Heart right ventricle (tissue), 16 donors: ENCODE measurements at regions not wholly inside any gene's neighbourhood (a gene's known extent, or its start where the extent isn't known, plus 50 kb on each side); places are given as distances from the start of the nearest gene placed in this dataset.

Experiments used
- ATAC-seq, 8 donors: fragments of 200-7000 bp; cut with Tn5 transposase; one replicate each; pipeline ENCODE4 v1.9.1; 2020; ENCODE audit warnings: mild to moderate bottlenecking in 8 of 8, moderate library complexity in 8 of 8, moderate number of reproducible peaks in 1 of 8
- DNase-seq, 2 donors: peaks; one replicate each; pipeline ENCODE4 v3.0.0-alpha.2; 2020
- H3K27ac ChIP-seq, 10 donors: fragments of 200-600 bp; sonication (generic) in 2 of 10; one replicate each; pipeline versions ENCODE4 v1.5.0 to v1.8.0; 2020 to 2022; ENCODE audit warnings: mild to moderate bottlenecking in 3 of 10
- H3K27me3 ChIP-seq, 7 donors: fragments of 200-600 bp; one replicate each; pipeline ENCODE4 v1.8.0; 2021 to 2022; ENCODE audit warnings: mild to moderate bottlenecking in 2 of 7
- H3K36me3 ChIP-seq, 9 donors: fragments of 200-600 bp; sonication (generic) in 1 of 9; one replicate each; pipeline versions ENCODE4 v1.5.0 to v1.8.0; 2020 to 2022; ENCODE audit warnings: mild to moderate bottlenecking in 2 of 9
- H3K4me1 ChIP-seq, 9 donors: fragments of 200-600 bp; sonication (generic) in 1 of 9; one replicate each; pipeline versions ENCODE4 v1.5.0 to v1.8.0; 2020 to 2022; ENCODE audit warnings: mild to moderate bottlenecking in 4 of 9
- H3K4me3 ChIP-seq, 10 donors: fragments of 200-600 bp; sonication (generic) in 2 of 10; one replicate each; pipeline versions ENCODE4 v1.5.0 to v1.8.0; 2020 to 2022; ENCODE audit warnings: mild to moderate bottlenecking in 7 of 10, moderate library complexity in 2 of 10
- H3K9me3 ChIP-seq, 11 donors: fragments of 200-600 bp in 10 of 11; sonication (generic) in 2 of 11; one replicate each; pipeline versions ENCODE4 v1.5.0 to v1.8.0; 2013 to 2022; ENCODE audit warnings: mild to moderate bottlenecking in 2 of 11, control low read depth in 1 of 11, moderate library complexity in 1 of 11
- WGBS, 2 donors: extraction: QIAGEN DNeasy Blood & Tissue Kit; methylation state at CpG; one replicate each; pipeline ENCODE4 v1.1.7; 2013; ENCODE audit warnings: inconsistent platforms in 1 of 2; 5-methylcytosine and 5-hydroxymethylcytosine counted together
- intact Hi-C, 10 donors: fragments of 100-400 bp; cut with DNase I; formaldehyde crosslinking; loops; one replicate each; pipeline versions ENCODE4 v1.11.1 to v1.14.2; 2022
- TF ChIP-seq, protein P1 (sequence below), 9 donors: fragments of 200-600 bp; sonication (generic) in 2 of 9; IDR thresholded peaks; one replicate each; pipeline versions ENCODE4 v1.5.0 to v1.8.0; 2021 to 2022; ENCODE audit warnings: antibody characterized with exemption in 9 of 9, mild to moderate bottlenecking in 5 of 9, moderate library complexity in 1 of 9
- donor health status: Arrhythmogenic right ventricular cardiomyopathy.
- donor health status: ischemic (EF 13 %, LVEDD 7.1; RV severe dilation, severe dysfunction).
- donor health status: healthy with polysubstance abuse.
- donor health status: DM: no; HTN: yes; CAD: no.
- donor health status: DM: no; HTN: no; CAD: no.
- donor health status: ischemic (EF 25% LVEDD 6.9; RV normal size, moderate dysfunction).
- donor health status: ischemic (EF 25% LVEDD 5.7; RV mildly dilated, moderate dysfunction).
- donor health status: healthy.
- donor health status: DM: yes; HTN: yes; CAD: no.
- donor health status: Ischemic cardiomyopathy.
- donor health status: ischemic (EF 35%, LVEDD 5.7; RV mildly dilated, moderate dysfunction).
- donor health status: nonischemic (EF 11% LVEDD 7.7; RV severe dilation, severe dysfunction).
- donor health status: DM: yes; HTN: yes; CAD: no.
- donor health status: PGD.
- donor health status: ischemic (EF 29% LVEDD 5.4; RV normal size, mild dysfunction).
- donor health status: nonischemic (EF 23%, LVEDD 6.1; RV moderate dilation, normal function).

DNA sequence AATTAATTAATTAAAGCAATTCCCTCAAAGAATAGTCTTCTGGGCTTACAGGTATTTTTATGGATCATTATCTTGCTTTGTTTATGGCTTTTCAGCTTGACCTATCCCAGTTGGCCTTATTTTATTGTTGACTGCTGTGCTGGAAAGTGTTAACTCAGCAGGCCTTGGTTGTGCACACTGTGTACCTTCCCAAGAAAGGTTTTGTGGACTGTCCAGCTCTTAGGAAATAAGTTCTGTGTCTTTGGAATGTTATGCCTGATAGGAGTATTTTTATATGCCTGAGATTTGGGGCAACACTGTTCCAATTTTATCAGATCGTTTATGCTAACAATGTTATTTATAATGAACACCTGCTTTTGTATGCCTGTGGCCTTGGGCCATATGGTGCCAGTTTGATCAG, 671.9 kb upstream of the ZNF804A start:
- Histone ChIP-seq H3K9me3 (peaks cover 0 to 35% (median 3%) of the 10 kb centered on the region in 11 donors), H3K4me3 (no peak overlapping the region), H3K4me1 (no peaks in the 10 kb centered on the region), H3K36me3 (no peaks in the 10 kb centered on the region), H3K27ac (no peak overlapping the region), H3K27me3 (no peaks in the 10 kb centered on the region)
- intact Hi-C loops: no loop called here
- 74 to 75% methylated on average over 1 of the region's 1 CpG for WGBS, 2 donors
- DNase-seq: no peak
- ATAC-seq: no peak
- TF ChIP-seq, protein P1, sequence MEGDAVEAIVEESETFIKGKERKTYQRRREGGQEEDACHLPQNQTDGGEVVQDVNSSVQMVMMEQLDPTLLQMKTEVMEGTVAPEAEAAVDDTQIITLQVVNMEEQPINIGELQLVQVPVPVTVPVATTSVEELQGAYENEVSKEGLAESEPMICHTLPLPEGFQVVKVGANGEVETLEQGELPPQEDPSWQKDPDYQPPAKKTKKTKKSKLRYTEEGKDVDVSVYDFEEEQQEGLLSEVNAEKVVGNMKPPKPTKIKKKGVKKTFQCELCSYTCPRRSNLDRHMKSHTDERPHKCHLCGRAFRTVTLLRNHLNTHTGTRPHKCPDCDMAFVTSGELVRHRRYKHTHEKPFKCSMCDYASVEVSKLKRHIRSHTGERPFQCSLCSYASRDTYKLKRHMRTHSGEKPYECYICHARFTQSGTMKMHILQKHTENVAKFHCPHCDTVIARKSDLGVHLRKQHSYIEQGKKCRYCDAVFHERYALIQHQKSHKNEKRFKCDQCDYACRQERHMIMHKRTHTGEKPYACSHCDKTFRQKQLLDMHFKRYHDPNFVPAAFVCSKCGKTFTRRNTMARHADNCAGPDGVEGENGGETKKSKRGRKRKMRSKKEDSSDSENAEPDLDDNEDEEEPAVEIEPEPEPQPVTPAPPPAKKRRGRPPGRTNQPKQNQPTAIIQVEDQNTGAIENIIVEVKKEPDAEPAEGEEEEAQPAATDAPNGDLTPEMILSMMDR (IDR thresholded peaks at IDR 0.05): no peak

DNA sequence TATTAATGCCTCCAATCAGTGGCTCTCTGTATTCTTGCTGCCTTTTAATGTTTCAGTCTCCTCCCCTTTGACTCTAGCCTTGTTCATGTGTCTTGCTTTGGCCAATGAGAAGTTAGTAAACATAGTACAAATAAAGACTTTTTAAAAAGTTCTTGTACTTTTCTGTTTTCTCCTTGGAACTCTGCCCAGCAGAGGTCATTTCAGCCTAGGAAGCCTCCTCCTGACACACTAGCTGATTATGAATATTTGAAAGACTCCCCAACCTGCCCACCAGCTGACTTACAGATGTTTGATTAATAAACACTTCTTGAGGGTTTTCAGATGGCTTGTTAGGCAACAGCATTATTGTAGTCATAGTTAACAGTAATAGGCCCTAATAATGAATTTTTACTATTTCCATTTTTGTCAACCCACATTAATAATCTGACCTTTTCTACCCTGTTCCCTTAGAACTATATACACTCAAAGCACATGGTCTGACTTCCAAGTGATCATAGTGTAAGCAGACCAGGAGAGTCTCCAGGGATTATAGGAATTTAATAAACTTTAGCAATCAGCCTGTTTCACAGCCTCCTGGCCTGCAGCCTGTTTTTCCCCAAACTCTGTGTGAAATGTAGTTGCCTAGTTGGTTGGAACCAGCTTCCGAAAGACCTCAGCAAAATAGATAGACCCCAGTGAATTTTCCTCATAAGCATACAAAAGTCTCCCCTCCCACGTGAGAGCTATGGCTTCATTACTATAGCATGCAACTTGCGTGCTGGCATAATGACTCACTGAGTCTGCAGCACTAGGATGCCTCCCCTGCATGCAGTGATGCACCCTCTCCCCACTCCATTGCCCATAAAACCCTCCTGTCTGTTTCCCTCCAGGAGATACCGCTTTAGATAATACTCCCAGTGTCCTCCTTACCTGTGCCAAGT, 670.7 kb upstream of the ZNF804A start:
- intact Hi-C loops: no loop called here
- Histone ChIP-seq H3K27me3 (no peaks in the 10 kb centered on the region), H3K9me3 (peaks cover 0 to 31% (median 3%) of the 10 kb centered on the region in 11 donors), H3K36me3 (no peaks in the 10 kb centered on the region), H3K4me1 (no peaks in the 10 kb centered on the region), H3K4me3 (no peak overlapping the region), H3K27ac (no peak overlapping the region)
- TF ChIP-seq, protein P1 (IDR thresholded peaks at IDR 0.05): no peak
- DNase-seq: no peak
- ATAC-seq: peak in 3 of 8 donors; percentile 44 to 63 (median 62)
- 60 to 78% methylated on average over 4 of the region's 4 CpGs for WGBS, 2 donors

DNA sequence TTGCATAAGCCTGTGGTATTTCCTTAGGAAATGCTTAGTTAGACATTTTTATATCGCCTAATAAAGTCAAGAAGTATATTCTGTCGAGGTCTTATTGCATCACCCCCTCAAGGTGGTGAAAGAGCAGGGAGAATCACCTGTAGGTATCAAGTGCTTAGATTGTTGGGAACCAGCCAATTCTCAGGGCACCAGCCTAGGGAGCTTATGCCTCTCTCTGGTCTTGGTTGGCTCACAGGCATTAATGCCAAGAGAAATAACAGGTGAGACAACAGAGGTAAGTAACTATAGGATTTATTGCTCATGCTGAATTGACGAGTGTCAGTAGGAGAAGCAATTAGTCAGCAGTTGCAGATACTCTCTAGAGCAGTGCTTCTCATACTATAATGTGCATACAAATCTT, 663.3 kb upstream of the ZNF804A start:
- Histone ChIP-seq H3K4me1 (no peaks in the 10 kb centered on the region), H3K9me3 (peaks cover 0 to 23% (median 9%) of the 10 kb centered on the region in 11 donors), H3K4me3 (no peak overlapping the region), H3K27ac (no peak overlapping the region), H3K27me3 (no peaks in the 10 kb centered on the region), H3K36me3 (no peaks in the 10 kb centered on the region)
- WGBS, 2 donors: 73 to 80% methylated on average over 3 of the region's 3 CpGs
- TF ChIP-seq, protein P1 (IDR thresholded peaks at IDR 0.05): no peak
- DNase-seq: no peak
- intact Hi-C loops: no loop called here
- no peak for ATAC-seq

DNA sequence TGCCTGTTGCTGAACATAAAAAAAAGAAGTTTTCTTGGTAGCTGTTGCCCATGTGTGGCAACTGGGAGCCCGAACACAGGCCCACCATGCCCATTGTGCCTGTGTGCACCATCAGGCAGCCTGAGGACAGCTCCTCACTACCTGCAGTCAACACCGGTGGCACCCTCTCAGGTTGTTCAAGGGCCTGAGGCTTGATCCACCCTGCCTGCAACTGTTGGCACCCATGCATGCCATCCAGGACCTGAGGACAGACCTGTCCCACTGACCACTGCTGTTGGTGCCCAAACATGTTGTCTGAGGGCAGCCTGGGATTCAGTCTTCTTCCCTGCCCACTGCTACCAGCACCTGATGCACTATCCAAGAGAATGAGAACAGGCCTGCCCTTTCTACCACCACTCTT, 661.1 kb upstream of the ZNF804A start:
- no peak overlapping the region for H3K4me3 ChIP-seq
- TF ChIP-seq, protein P1 (IDR thresholded peaks at IDR 0.05): no peak
- H3K9me3 ChIP-seq: peaks cover 0 to 36% (median 9%) of the 10 kb centered on the region in 11 donors
- H3K27me3 ChIP-seq: no peaks in the 10 kb centered on the region
- H3K36me3 ChIP-seq: no peaks in the 10 kb centered on the region
- DNase-seq (no peak), ATAC-seq (no peak)
- intact Hi-C loops: no loop called here
- no peaks in the 10 kb centered on the region for H3K4me1 ChIP-seq
- H3K27ac ChIP-seq: no peak overlapping the region
- 85 to 90% methylated on average over 2 of the region's 2 CpGs for WGBS, 2 donors
